ENCODE measurements at regions not wholly inside any gene's neighbourhood (a gene's known extent, or its start where the extent isn't known, plus 50 kb on each side); places are given as distances from the start of the nearest gene placed in this dataset.
"Not testable (repeated sequence)": the region's sequence is repeated elsewhere in the genome, so short reads cannot be mapped to it uniquely, and the experiment has no call there.

GRCh38 chr9:15369238-15369637, 53.4 kb upstream of the SNAPC3 start:
- H3K36me3 ChIP-seq = no peaks in the 10 kb centered on the region
- peaks cover 0 to 20% (median 14%) of the 10 kb centered on the region in 4 donors for H3K4me1 ChIP-seq
- no peak for DNase-seq
- TF ChIP-seq, protein P1, sequence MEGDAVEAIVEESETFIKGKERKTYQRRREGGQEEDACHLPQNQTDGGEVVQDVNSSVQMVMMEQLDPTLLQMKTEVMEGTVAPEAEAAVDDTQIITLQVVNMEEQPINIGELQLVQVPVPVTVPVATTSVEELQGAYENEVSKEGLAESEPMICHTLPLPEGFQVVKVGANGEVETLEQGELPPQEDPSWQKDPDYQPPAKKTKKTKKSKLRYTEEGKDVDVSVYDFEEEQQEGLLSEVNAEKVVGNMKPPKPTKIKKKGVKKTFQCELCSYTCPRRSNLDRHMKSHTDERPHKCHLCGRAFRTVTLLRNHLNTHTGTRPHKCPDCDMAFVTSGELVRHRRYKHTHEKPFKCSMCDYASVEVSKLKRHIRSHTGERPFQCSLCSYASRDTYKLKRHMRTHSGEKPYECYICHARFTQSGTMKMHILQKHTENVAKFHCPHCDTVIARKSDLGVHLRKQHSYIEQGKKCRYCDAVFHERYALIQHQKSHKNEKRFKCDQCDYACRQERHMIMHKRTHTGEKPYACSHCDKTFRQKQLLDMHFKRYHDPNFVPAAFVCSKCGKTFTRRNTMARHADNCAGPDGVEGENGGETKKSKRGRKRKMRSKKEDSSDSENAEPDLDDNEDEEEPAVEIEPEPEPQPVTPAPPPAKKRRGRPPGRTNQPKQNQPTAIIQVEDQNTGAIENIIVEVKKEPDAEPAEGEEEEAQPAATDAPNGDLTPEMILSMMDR (IDR thresholded peaks at IDR 0.05) = no peak
- TF ChIP-seq POLR2AphosphoS5 (IDR thresholded peaks at IDR 0.05) (no peak), EP300 (IDR thresholded peaks at IDR 0.05) (no peak), POLR2A (IDR thresholded peaks at IDR 0.05) (no peak)
- H3K27ac ChIP-seq = no peak overlapping the region
- intact Hi-C loops (cut with DNase I; ENCODE audit: low total_unique reads) = no loop called here
- H3K9me3 ChIP-seq = no peaks in the 10 kb centered on the region
- H3K4me3 ChIP-seq = no peak overlapping the region
- no peaks in the 10 kb centered on the region for H3K27me3 ChIP-seq

DNA sequence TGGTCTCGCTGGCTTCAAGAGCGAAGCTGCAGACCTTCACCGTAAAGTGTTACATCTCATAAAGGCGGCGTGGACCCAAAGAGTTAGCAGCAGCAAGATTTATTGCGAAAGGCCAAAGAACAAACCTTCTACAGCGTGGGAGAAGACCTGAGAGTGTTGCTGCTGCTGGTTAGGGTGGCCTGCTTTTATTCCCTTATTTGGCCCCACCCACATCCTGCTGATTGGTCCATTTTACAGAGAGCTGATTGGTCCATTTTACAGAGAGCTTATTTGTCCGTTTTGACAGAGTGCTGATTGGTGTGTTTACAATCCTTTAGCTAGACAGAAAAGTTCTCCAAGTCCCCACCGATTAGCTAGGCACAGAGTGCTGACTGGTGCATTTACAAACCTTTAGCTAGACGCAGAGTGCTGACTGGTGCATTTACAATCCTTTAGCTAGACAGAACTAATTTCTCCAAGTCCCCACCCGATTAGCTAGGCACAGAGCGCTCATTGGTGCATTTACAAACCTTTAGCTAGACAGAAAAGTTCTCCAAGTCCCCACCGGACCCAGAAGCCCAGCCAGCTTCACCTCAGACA, 57.6 kb upstream of the SNAPC3 start:
- H3K9me3 ChIP-seq; H3K4me1 ChIP-seq; H3K36me3 ChIP-seq; H3K27me3 ChIP-seq; H3K4me3 ChIP-seq; DNase-seq; H3K27ac ChIP-seq; intact Hi-C loops (cut with DNase I; ENCODE audit: low total_unique reads): not testable (repeated sequence)
- WGBS, 5 donors = 85 to 95% (median 89%) methylated on average over 11 to 13 of the region's 13 CpGs

GRCh38 chr9:15361737-15362136, 54.7 kb upstream of the TTC39B start:
- Histone ChIP-seq H3K4me3 (no peak overlapping the region), H3K4me1 (no peaks in the 10 kb centered on the region), H3K9me3 (no peaks in the 10 kb centered on the region), H3K27ac (no peak overlapping the region), H3K36me3 (no peaks in the 10 kb centered on the region), H3K27me3 (no peaks in the 10 kb centered on the region)
- intact Hi-C loops (cut with DNase I; ENCODE audit: low total_unique reads) = no loop called here
- DNase-seq = no peak
- no peak for TF ChIP-seq EP300 (IDR thresholded peaks at IDR 0.05)
- no peak for TF ChIP-seq POLR2A (IDR thresholded peaks at IDR 0.05)
- TF ChIP-seq, protein P1 (IDR thresholded peaks at IDR 0.05) = no peak
- TF ChIP-seq POLR2AphosphoS5 (IDR thresholded peaks at IDR 0.05) = no peak
- WGBS, 5 donors = 30 to 57% (median 44%) methylated on average over 2 of the region's 2 CpGs

DNA sequence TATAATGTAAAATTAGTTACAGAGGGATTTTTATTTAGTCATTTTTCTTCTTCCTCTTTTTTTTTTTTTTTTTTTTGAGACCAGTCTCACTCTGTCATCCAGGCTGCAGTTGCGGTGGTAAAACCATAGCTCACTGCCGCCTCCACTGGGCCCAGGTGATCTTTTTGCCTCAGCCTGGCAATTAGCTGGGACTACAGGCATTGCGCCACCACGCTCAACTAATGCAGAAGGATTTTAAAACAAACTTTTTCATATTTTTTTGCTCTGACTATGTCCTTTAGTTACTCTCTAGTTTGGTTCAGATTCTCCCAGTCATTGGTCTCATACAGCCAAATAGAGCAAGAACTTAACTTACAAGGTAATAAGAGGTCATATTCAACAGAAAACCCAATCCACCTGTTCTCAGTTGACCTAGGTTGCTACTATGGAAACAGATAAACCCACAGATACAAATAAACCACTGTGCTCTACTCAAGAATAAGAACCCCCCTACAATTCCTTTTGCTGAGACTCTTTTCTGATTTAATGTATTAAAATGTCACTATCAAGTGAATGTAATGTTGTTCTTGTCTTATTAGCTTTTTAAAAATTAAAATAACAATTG, 50.1 kb upstream of the TTC39B start:
- Histone ChIP-seq H3K27me3 (no peaks in the 10 kb centered on the region), H3K4me3 (no peak overlapping the region), H3K9me3 (no peaks in the 10 kb centered on the region), H3K36me3 (no peaks in the 10 kb centered on the region), H3K27ac (no peak overlapping the region), H3K4me1 (no peaks in the 10 kb centered on the region)
- intact Hi-C loops (cut with DNase I; ENCODE audit: low total_unique reads) = no loop called here
- peak; percentile 28 to 65 for DNase-seq
- TF ChIP-seq POLR2AphosphoS5 (IDR thresholded peaks at IDR 0.05) = no peak
- no peak for TF ChIP-seq POLR2A (IDR thresholded peaks at IDR 0.05)
- TF ChIP-seq, protein P1 (IDR thresholded peaks at IDR 0.05) = peak in 1 of 7 experiments; percentile 14
- WGBS, 5 donors = 55 to 69% (median 67%) methylated on average over 4 of the region's 4 CpGs
